Erythroblast (primary cell): ENCODE measurements at regions not wholly inside any gene's neighbourhood (a gene's known extent, or its start where the extent isn't known, plus 50 kb on each side); places are given as distances from the start of the nearest gene placed in this dataset.

Experiments used
- GATA1 ChIP-seq: IDR thresholded peaks from 2 replicates; pipeline ENCODE4 v1.6.1; 2011; ENCODE audit warnings: low read depth, mild to moderate bottlenecking, control low read depth, low read length, moderate library complexity
- POLR2A ChIP-seq: IDR thresholded peaks from 2 replicates; pipeline ENCODE4 v1.6.1; 2011; ENCODE audit warnings: mild to moderate bottlenecking, low read length

- TF ChIP-seq POLR2A = no peak
- no peak for TF ChIP-seq GATA1
These were observed 113.5 kb upstream of the PITX1 start for GRCh38 chr5:135147294-135148090.
